ENCODE measurements at regions not wholly inside any gene's neighbourhood (a gene's known extent, or its start where the extent isn't known, plus 50 kb on each side); places are given as distances from the start of the nearest gene placed in this dataset.

- POLR2A ChIA-PET: no interaction called here
- DNase-seq (ENCODE audit: extremely low spot score): no peak
- TF ChIP-seq HDGF (IDR thresholded peaks at IDR 0.05; ENCODE audit: borderline replicate concordance) (no peak), PKNOX1 (IDR thresholded peaks at IDR 0.05) (no peak), LEF1 (IDR thresholded peaks at IDR 0.05; ENCODE audit: borderline replicate concordance) (no peak), CTBP1 (IDR thresholded peaks at IDR 0.05; ENCODE audit: borderline replicate concordance) (no peak), ELF4 (IDR thresholded peaks at IDR 0.05) (no peak), ZNF384 (IDR thresholded peaks at IDR 0.05) (no peak), L3MBTL2 (conservative IDR thresholded peaks at IDR 0.05) (no peak), SUZ12 (IDR thresholded peaks at IDR 0.05) (no peak), BHLHE40 (IDR thresholded peaks at IDR 0.05; ENCODE audit: borderline replicate concordance) (no peak), TARDBP (IDR thresholded peaks at IDR 0.05) (no peak)
- CTCF ChIA-PET: interaction anchor here (1.5 kb wide), 1 partner anchor 15 kb away, joined by 3 read pairs; no protein-coding TSS in a partner anchor
These were observed 259.9 kb upstream of the ZPLD1 start for GRCh38 chr3:102174832-102175374.

- ChIA-PET POLR2A (no interaction called here), CTCF (interaction anchor here (0.6 to 1.5 kb wide), 5 partner anchors 17 to 1586 kb away, joined by 3 to 8 read pairs (median 3); no protein-coding TSS in a partner anchor)
- TF ChIP-seq L3MBTL2 (conservative IDR thresholded peaks at IDR 0.05): no peak
- no peak for TF ChIP-seq ZNF384 (IDR thresholded peaks at IDR 0.05)
- TF ChIP-seq LEF1 (IDR thresholded peaks at IDR 0.05; ENCODE audit: borderline replicate concordance): no peak
- DNase-seq (ENCODE audit: extremely low spot score): no peak
These were observed 258.3 kb upstream of the ZPLD1 start for GRCh38 chr3:102176333-102177050.

GRCh38 chr3:102177075-102177755 is 257.6 kb upstream of the ZPLD1 start:
- DNase-seq (ENCODE audit: extremely low spot score): no peak
- CTCF ChIA-PET: interaction anchor here (0.6 kb wide), 1 partner anchor 45 kb away, joined by 3 read pairs; no protein-coding TSS in a partner anchor
- TF ChIP-seq PKNOX1 (IDR thresholded peaks at IDR 0.05): no peak
- no peak for TF ChIP-seq FOXA1 (IDR thresholded peaks at IDR 0.05)
- no peak for TF ChIP-seq SUZ12 (IDR thresholded peaks at IDR 0.05)
- TF ChIP-seq SP1 (IDR thresholded peaks at IDR 0.05): no peak
- no peak for TF ChIP-seq L3MBTL2 (conservative IDR thresholded peaks at IDR 0.05)
- TF ChIP-seq ZNF384 (IDR thresholded peaks at IDR 0.05): no peak
- TF ChIP-seq BHLHE40 (IDR thresholded peaks at IDR 0.05; ENCODE audit: borderline replicate concordance): no peak
- TF ChIP-seq TARDBP (IDR thresholded peaks at IDR 0.05): no peak
- TF ChIP-seq LEF1 (IDR thresholded peaks at IDR 0.05; ENCODE audit: borderline replicate concordance): no peak
- TF ChIP-seq FOXK2 (IDR thresholded peaks at IDR 0.05): no peak
- POLR2A ChIA-PET: no interaction called here

GRCh38 chr3:102178817-102179216 is 256.0 kb upstream of the ZPLD1 start:
- ChIA-PET CTCF (interaction anchor here (0.7 to 1.4 kb wide), 2 partner anchors 17 to 90 kb away, joined by 3 read pairs; no protein-coding TSS in a partner anchor), POLR2A (no interaction called here)
- TF ChIP-seq SP1 (IDR thresholded peaks at IDR 0.05) (no peak), ZNF384 (IDR thresholded peaks at IDR 0.05) (no peak), SUZ12 (IDR thresholded peaks at IDR 0.05) (no peak), FOXA1 (IDR thresholded peaks at IDR 0.05) (no peak), FOXM1 (IDR thresholded peaks at IDR 0.05; ENCODE audit: borderline replicate concordance) (no peak), ELF4 (IDR thresholded peaks at IDR 0.05) (no peak), NFRKB (IDR thresholded peaks at IDR 0.05) (no peak), PKNOX1 (IDR thresholded peaks at IDR 0.05) (no peak), BHLHE40 (IDR thresholded peaks at IDR 0.05; ENCODE audit: borderline replicate concordance) (no peak)
- DNase-seq (ENCODE audit: extremely low spot score): no peak

GRCh38 chr3:102179326-102180177 is 255.3 kb upstream of the ZPLD1 start:
- TF ChIP-seq SP1 (IDR thresholded peaks at IDR 0.05) (no peak), BHLHE40 (IDR thresholded peaks at IDR 0.05; ENCODE audit: borderline replicate concordance) (no peak), CTBP1 (IDR thresholded peaks at IDR 0.05; ENCODE audit: borderline replicate concordance) (no peak), TARDBP (IDR thresholded peaks at IDR 0.05) (no peak)
- no peak for DNase-seq (ENCODE audit: extremely low spot score)
- CTCF ChIA-PET: interaction anchor here (0.6 to 1.4 kb wide), 4 partner anchors 16 to 1192 kb away, joined by 3 to 5 read pairs (median 3); no protein-coding TSS in a partner anchor
- POLR2A ChIA-PET: no interaction called here

All from HEK293T (cell line).